Esophagus muscularis mucosa (tissue), 3 donors: ENCODE measurements at regions not wholly inside any gene's neighbourhood (a gene's known extent, or its start where the extent isn't known, plus 50 kb on each side); places are given as distances from the start of the nearest gene placed in this dataset.
"Not testable (repeated sequence)": the region's sequence is repeated elsewhere in the genome, so short reads cannot be mapped to it uniquely, and the experiment has no call there.

ENCODE experiments used
- EP300 ChIP-seq: sonication (generic); formaldehyde crosslinking; IDR thresholded peaks from one replicate; pipeline ENCODE4 v1.6.1; 2017; ENCODE audit warnings: antibody characterized with exemption
- TF ChIP-seq, protein P1 (sequence below), 3 experiments: fragments of 200-600 bp in 2 of 3; fragments of 450-650 bp in 1 of 3; sonication (generic) in 2 of 3; IDR thresholded peaks; one replicate each; pipeline ENCODE4 v1.5.1; 2017 to 2019; ENCODE audit warnings: antibody characterized with exemption in 3 of 3, mild to moderate bottlenecking in 2 of 3, moderate library complexity in 1 of 3

DNA sequence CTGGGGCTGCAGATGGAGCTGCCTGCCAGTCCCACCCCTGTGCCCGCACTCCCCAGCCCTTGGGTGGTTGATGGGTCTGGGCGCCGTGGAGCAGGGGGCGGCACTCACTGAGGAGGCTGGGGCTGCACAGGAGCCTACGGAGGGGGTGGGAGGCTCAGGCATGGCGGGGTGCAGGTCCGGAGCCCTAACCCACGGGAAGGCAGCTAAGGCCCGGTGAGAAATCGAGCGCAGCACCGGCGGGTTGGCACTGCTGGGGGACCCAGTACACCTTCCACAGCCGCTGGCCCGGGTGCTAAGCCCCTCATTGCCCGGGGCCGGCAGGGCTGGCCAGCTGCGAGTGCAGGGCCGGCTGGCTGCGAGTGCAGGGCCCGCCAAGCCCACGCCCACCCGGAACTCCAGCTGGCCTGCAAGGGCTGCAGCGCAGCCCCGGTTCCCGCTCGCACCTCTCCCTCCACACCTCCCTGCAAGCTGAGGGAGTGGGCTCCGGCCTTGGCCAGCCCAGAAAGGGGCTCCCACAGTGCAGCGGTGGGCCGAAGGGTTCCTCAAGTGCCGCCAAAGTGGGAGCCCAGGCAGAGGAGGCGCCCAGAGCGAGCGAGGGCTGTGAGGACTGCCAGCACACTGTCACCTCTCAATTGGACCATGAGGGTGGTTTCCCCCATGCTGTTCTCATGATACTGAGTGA, 80.8 kb upstream of the LUZP2 start:
- TF ChIP-seq, protein P1, sequence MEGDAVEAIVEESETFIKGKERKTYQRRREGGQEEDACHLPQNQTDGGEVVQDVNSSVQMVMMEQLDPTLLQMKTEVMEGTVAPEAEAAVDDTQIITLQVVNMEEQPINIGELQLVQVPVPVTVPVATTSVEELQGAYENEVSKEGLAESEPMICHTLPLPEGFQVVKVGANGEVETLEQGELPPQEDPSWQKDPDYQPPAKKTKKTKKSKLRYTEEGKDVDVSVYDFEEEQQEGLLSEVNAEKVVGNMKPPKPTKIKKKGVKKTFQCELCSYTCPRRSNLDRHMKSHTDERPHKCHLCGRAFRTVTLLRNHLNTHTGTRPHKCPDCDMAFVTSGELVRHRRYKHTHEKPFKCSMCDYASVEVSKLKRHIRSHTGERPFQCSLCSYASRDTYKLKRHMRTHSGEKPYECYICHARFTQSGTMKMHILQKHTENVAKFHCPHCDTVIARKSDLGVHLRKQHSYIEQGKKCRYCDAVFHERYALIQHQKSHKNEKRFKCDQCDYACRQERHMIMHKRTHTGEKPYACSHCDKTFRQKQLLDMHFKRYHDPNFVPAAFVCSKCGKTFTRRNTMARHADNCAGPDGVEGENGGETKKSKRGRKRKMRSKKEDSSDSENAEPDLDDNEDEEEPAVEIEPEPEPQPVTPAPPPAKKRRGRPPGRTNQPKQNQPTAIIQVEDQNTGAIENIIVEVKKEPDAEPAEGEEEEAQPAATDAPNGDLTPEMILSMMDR (IDR thresholded peaks at IDR 0.05) = not testable (repeated sequence)
- TF ChIP-seq EP300 = not testable (repeated sequence)
